ENCODE measurements at regions not wholly inside any gene's neighbourhood (a gene's known extent, or its start where the extent isn't known, plus 50 kb on each side); places are given as distances from the start of the nearest gene placed in this dataset.
A peak's percentile ranks its signal among the peaks of the same experiment; 100 is the strongest.
"Not testable (repeated sequence)": the region's sequence is repeated elsewhere in the genome, so short reads cannot be mapped to it uniquely, and the experiment has no call there.

- peaks cover 43% of the 10 kb centered on the region for H3K4me1 ChIP-seq (ENCODE audit: insufficient read depth, low read length)
- H3K27me3 ChIP-seq (ENCODE audit: insufficient read depth, low read length), result no peaks in the 10 kb centered on the region
- no peaks in the 10 kb centered on the region for H3K9me3 ChIP-seq (ENCODE audit: insufficient read depth, low read depth, low read length)
- H3K27ac ChIP-seq (ENCODE audit: low read length), result peak overlapping the region; percentile 86
- H3K9ac ChIP-seq (ENCODE audit: low read depth, low read length), result peak overlapping the region; percentile 46; the same call in 1 of the 2 replicates
- peak overlapping the region; percentile 55; the same call in 1 of the 2 replicates for H3K4me3 ChIP-seq (ENCODE audit: low read length)
- no peaks in the 10 kb centered on the region for H3K36me3 ChIP-seq (ENCODE audit: insufficient read depth, low read depth, low read length)
Measured at GRCh38 chr5:106085556-106085955, 1585.2 kb downstream of the EFNA5 start.

GRCh38 chr5:106085136-106085535, 1585.6 kb downstream of the EFNA5 start:
- H3K9me3 ChIP-seq (ENCODE audit: insufficient read depth, low read depth, low read length), result no peaks in the 10 kb centered on the region
- H3K36me3 ChIP-seq (ENCODE audit: insufficient read depth, low read depth, low read length), result no peaks in the 10 kb centered on the region
- H3K4me1 ChIP-seq (ENCODE audit: insufficient read depth, low read length), result peaks cover 43% of the 10 kb centered on the region
- peak overlapping the region; percentile 86 for H3K27ac ChIP-seq (ENCODE audit: low read length)
- peak overlapping the region; percentile 55; the same call in 1 of the 2 replicates for H3K4me3 ChIP-seq (ENCODE audit: low read length)
- H3K27me3 ChIP-seq (ENCODE audit: insufficient read depth, low read length), result no peaks in the 10 kb centered on the region
- peak overlapping the region; percentile 68; the same call in 1 of the 2 replicates for H3K9ac ChIP-seq (ENCODE audit: low read depth, low read length)

- Histone ChIP-seq H3K27me3 (ENCODE audit: insufficient read depth, low read length) (no peaks in the 10 kb centered on the region), H3K9me3 (ENCODE audit: insufficient read depth, low read depth, low read length) (no peaks in the 10 kb centered on the region), H3K4me1 (ENCODE audit: insufficient read depth, low read length) (peaks cover 17% of the 10 kb centered on the region), H3K36me3 (ENCODE audit: insufficient read depth, low read depth, low read length) (no peaks in the 10 kb centered on the region), H3K4me3 (ENCODE audit: low read length) (no peak overlapping the region), H3K9ac (ENCODE audit: low read depth, low read length) (no peak overlapping the region), H3K27ac (ENCODE audit: low read length) (no peak overlapping the region)
Measured at GRCh38 chr5:106080535-106080934, 1590.2 kb downstream of the EFNA5 start.

- Histone ChIP-seq H3K9ac (ENCODE audit: low read depth, low read length) (no peak overlapping the region), H3K4me3 (ENCODE audit: low read length) (no peak overlapping the region), H3K4me1 (ENCODE audit: insufficient read depth, low read length) (no peaks in the 10 kb centered on the region), H3K9me3 (ENCODE audit: insufficient read depth, low read depth, low read length) (no peaks in the 10 kb centered on the region), H3K27me3 (ENCODE audit: insufficient read depth, low read length) (no peaks in the 10 kb centered on the region), H3K27ac (ENCODE audit: low read length) (no peak overlapping the region), H3K36me3 (ENCODE audit: insufficient read depth, low read depth, low read length) (no peaks in the 10 kb centered on the region)
Measured at GRCh38 chr5:106076655-106077054, 1594.1 kb downstream of the EFNA5 start.

- Histone ChIP-seq H3K9ac (ENCODE audit: low read depth, low read length) (no peak overlapping the region), H3K4me1 (ENCODE audit: insufficient read depth, low read length) (no peaks in the 10 kb centered on the region), H3K4me3 (ENCODE audit: low read length) (no peak overlapping the region), H3K9me3 (ENCODE audit: insufficient read depth, low read depth, low read length) (peaks cover 7% of the 10 kb centered on the region; the same call in 1 of the 2 replicates), H3K27me3 (ENCODE audit: insufficient read depth, low read length) (no peaks in the 10 kb centered on the region), H3K36me3 (ENCODE audit: insufficient read depth, low read depth, low read length) (no peaks in the 10 kb centered on the region), H3K27ac (ENCODE audit: low read length) (no peak overlapping the region)
Measured at GRCh38 chr5:106072208-106072607, 1598.5 kb downstream of the EFNA5 start.

- no peak overlapping the region for H3K27ac ChIP-seq (ENCODE audit: low read length)
Measured at GRCh38 chr5:106047341-106047740, 1623.4 kb downstream of the EFNA5 start.

GRCh38 chr5:106032069-106032468, 1638.7 kb downstream of the EFNA5 start:
- H3K4me1 ChIP-seq (ENCODE audit: insufficient read depth, low read length); H3K36me3 ChIP-seq (ENCODE audit: insufficient read depth, low read depth, low read length); H3K9ac ChIP-seq (ENCODE audit: low read depth, low read length); H3K27ac ChIP-seq (ENCODE audit: low read length); H3K27me3 ChIP-seq (ENCODE audit: insufficient read depth, low read length); H3K4me3 ChIP-seq (ENCODE audit: low read length): not testable (repeated sequence)
- peaks cover 10% of the 10 kb centered on the region for H3K9me3 ChIP-seq (ENCODE audit: insufficient read depth, low read depth, low read length)

More at GRCh38 chr5:106047341-106047740, 1623.4 kb downstream of the EFNA5 start:
- H3K4me3 ChIP-seq (ENCODE audit: low read length), result no peak overlapping the region
- H3K9me3 ChIP-seq (ENCODE audit: insufficient read depth, low read depth, low read length), result no peaks in the 10 kb centered on the region
- H3K4me1 ChIP-seq (ENCODE audit: insufficient read depth, low read length), result no peaks in the 10 kb centered on the region
- no peaks in the 10 kb centered on the region for H3K36me3 ChIP-seq (ENCODE audit: insufficient read depth, low read depth, low read length)
- H3K9ac ChIP-seq (ENCODE audit: low read depth, low read length), result no peak overlapping the region
- H3K27me3 ChIP-seq (ENCODE audit: insufficient read depth, low read length), result no peaks in the 10 kb centered on the region

GRCh38 chr5:106028314-106028713, 1642.4 kb downstream of the EFNA5 start:
- Histone ChIP-seq H3K27me3 (ENCODE audit: insufficient read depth, low read length) (no peaks in the 10 kb centered on the region), H3K9ac (ENCODE audit: low read depth, low read length) (no peak overlapping the region), H3K9me3 (ENCODE audit: insufficient read depth, low read depth, low read length) (peaks cover 10% of the 10 kb centered on the region), H3K4me1 (ENCODE audit: insufficient read depth, low read length) (no peaks in the 10 kb centered on the region), H3K4me3 (ENCODE audit: low read length) (no peak overlapping the region), H3K36me3 (ENCODE audit: insufficient read depth, low read depth, low read length) (no peaks in the 10 kb centered on the region), H3K27ac (ENCODE audit: low read length) (no peak overlapping the region)

GRCh38 chr5:106020894-106021293, 1649.8 kb downstream of the EFNA5 start:
- no peaks in the 10 kb centered on the region for H3K9me3 ChIP-seq (ENCODE audit: insufficient read depth, low read depth, low read length)
- no peak overlapping the region for H3K9ac ChIP-seq (ENCODE audit: low read depth, low read length)
- no peaks in the 10 kb centered on the region for H3K36me3 ChIP-seq (ENCODE audit: insufficient read depth, low read depth, low read length)
- no peaks in the 10 kb centered on the region for H3K27me3 ChIP-seq (ENCODE audit: insufficient read depth, low read length)
- no peak overlapping the region for H3K27ac ChIP-seq (ENCODE audit: low read length)
- peaks cover 8% of the 10 kb centered on the region; the same call in 1 of the 2 replicates for H3K4me1 ChIP-seq (ENCODE audit: insufficient read depth, low read length)
- H3K4me3 ChIP-seq (ENCODE audit: low read length), result no peak overlapping the region

- no peaks in the 10 kb centered on the region for H3K36me3 ChIP-seq (ENCODE audit: insufficient read depth, low read depth, low read length)
- no peak overlapping the region for H3K27ac ChIP-seq (ENCODE audit: low read length)
- H3K4me1 ChIP-seq (ENCODE audit: insufficient read depth, low read length), result peaks cover 8% of the 10 kb centered on the region; the same call in 1 of the 2 replicates
- no peaks in the 10 kb centered on the region for H3K27me3 ChIP-seq (ENCODE audit: insufficient read depth, low read length)
- H3K4me3 ChIP-seq (ENCODE audit: low read length), result no peak overlapping the region
- no peaks in the 10 kb centered on the region for H3K9me3 ChIP-seq (ENCODE audit: insufficient read depth, low read depth, low read length)
- H3K9ac ChIP-seq (ENCODE audit: low read depth, low read length), result no peak overlapping the region
Measured at GRCh38 chr5:106019261-106019660, 1651.5 kb downstream of the EFNA5 start.

- H3K9ac ChIP-seq (ENCODE audit: low read depth, low read length), result no peak overlapping the region
- H3K27ac ChIP-seq (ENCODE audit: low read length), result no peak overlapping the region
Measured at GRCh38 chr5:106017243-106017857, 1653.4 kb downstream of the EFNA5 start.

GRCh38 chr5:106014262-106014661, 1656.5 kb downstream of the EFNA5 start:
- Histone ChIP-seq H3K9me3 (ENCODE audit: insufficient read depth, low read depth, low read length) (no peaks in the 10 kb centered on the region), H3K9ac (ENCODE audit: low read depth, low read length) (no peak overlapping the region), H3K4me3 (ENCODE audit: low read length) (no peak overlapping the region)

More at GRCh38 chr5:106017243-106017857, 1653.4 kb downstream of the EFNA5 start:
- H3K9me3 ChIP-seq (ENCODE audit: insufficient read depth, low read depth, low read length), result no peaks in the 10 kb centered on the region
- H3K27me3 ChIP-seq (ENCODE audit: insufficient read depth, low read length), result no peaks in the 10 kb centered on the region
- H3K4me1 ChIP-seq (ENCODE audit: insufficient read depth, low read length), result peaks cover 8% of the 10 kb centered on the region; the same call in 1 of the 2 replicates
- H3K4me3 ChIP-seq (ENCODE audit: low read length), result no peak overlapping the region
- no peaks in the 10 kb centered on the region for H3K36me3 ChIP-seq (ENCODE audit: insufficient read depth, low read depth, low read length)

More at GRCh38 chr5:106014262-106014661, 1656.5 kb downstream of the EFNA5 start:
- Histone ChIP-seq H3K36me3 (ENCODE audit: insufficient read depth, low read depth, low read length) (no peaks in the 10 kb centered on the region), H3K4me1 (ENCODE audit: insufficient read depth, low read length) (peaks cover 8% of the 10 kb centered on the region; the same call in 1 of the 2 replicates), H3K27me3 (ENCODE audit: insufficient read depth, low read length) (no peaks in the 10 kb centered on the region), H3K27ac (ENCODE audit: low read length) (no peak overlapping the region)

Data from iPS-20b (cell line).